Neural cell (in vitro differentiated cells): ENCODE measurements at regions not wholly inside any gene's neighbourhood (a gene's known extent, or its start where the extent isn't known, plus 50 kb on each side); places are given as distances from the start of the nearest gene placed in this dataset.

ENCODE experiments used
- H2AFZ ChIP-seq: fragments of 200-600, 300-800 bp; sonication (generic), shearing (Covaris generic); 2 replicates; pipeline ENCODE4 v1.6.0; 2014; ENCODE audit warnings: low read depth, mild to moderate bottlenecking, antibody characterized with exemption, low read length, moderate library complexity
- H3F3A ChIP-seq: fragments of 200-600 bp; shearing (Covaris generic); 2 replicates; pipeline ENCODE4 v1.6.1; 2016; ENCODE audit warnings: mild to moderate bottlenecking, moderate library complexity, mixed read lengths, antibody characterized with exemption, low read length; ENCODE audit not compliant: insufficient read depth, poor library complexity, severe bottlenecking
- H3K27ac ChIP-seq: fragments of 200-600, 300-800 bp; sonication (generic), shearing (Covaris generic); 2 replicates; pipeline ENCODE4 v1.5.1; 2014; ENCODE audit warnings: mild to moderate bottlenecking, low read length, moderate library complexity
- H3K27me3 ChIP-seq: fragments of 300-800, 200-600 bp; sonication (generic), shearing (Covaris generic); 2 replicates; pipeline ENCODE4 v1.6.0; 2014; ENCODE audit warnings: mild to moderate bottlenecking, low read depth, low read length, moderate library complexity; ENCODE audit not compliant: insufficient read depth
- H3K36me3 ChIP-seq: fragments of 300-800, 200-600 bp; sonication (generic), shearing (Covaris generic); 2 replicates; pipeline ENCODE4 v1.5.1; 2014; ENCODE audit warnings: mild to moderate bottlenecking, antibody characterized with exemption, low read length, moderate library complexity; ENCODE audit not compliant: insufficient read depth
- H3K4me2 ChIP-seq: fragments of 300-800, 200-600 bp; sonication (generic), shearing (Covaris generic); 2 replicates; pipeline ENCODE4 v1.6.0; 2014; ENCODE audit warnings: mild to moderate bottlenecking, low read length
- H3K4me3 ChIP-seq: fragments of 300-800, 200-600 bp; sonication (generic), shearing (Covaris generic); 2 replicates; pipeline ENCODE4 v1.5.1; 2014; ENCODE audit warnings: mild to moderate bottlenecking, low read length, moderate library complexity
- H3K79me2 ChIP-seq: fragments of 200-600 bp; shearing (Covaris generic); replicated peaks from 2 replicates; pipeline ENCODE4 v1.6.0; 2014; ENCODE audit warnings: mild to moderate bottlenecking, low read length, moderate library complexity; ENCODE audit not compliant: insufficient read depth
- H3K9ac ChIP-seq: fragments of 300-800, 200-600 bp; sonication (generic), shearing (Covaris generic); 2 replicates; pipeline ENCODE4 v1.6.1; 2016; ENCODE audit warnings: mild to moderate bottlenecking, low read length, mixed read lengths
- H3K9me2 ChIP-seq: fragments of 200-600 bp; shearing (Covaris generic); 2 replicates; pipeline ENCODE4 v1.6.1; 2016; ENCODE audit warnings: mild to moderate bottlenecking, low read length, mixed read lengths; ENCODE audit not compliant: insufficient read depth
- H3K9me3 ChIP-seq: fragments of 200-600, 300-800 bp; sonication (generic), shearing (Covaris generic); 2 replicates; pipeline ENCODE4 v1.6.1; 2016; ENCODE audit warnings: mild to moderate bottlenecking, mixed run types, low read length, moderate library complexity, mixed read lengths
- H4K20me1 ChIP-seq: fragments of 200-600 bp; shearing (Covaris generic); 2 replicates; pipeline ENCODE4 v1.6.1; 2016; ENCODE audit warnings: mild to moderate bottlenecking, mixed run types; ENCODE audit not compliant: insufficient read depth
- EP300 ChIP-seq: fragments of 450-650 bp; conservative IDR thresholded peaks from 2 replicates; pipeline ENCODE4 v1.6.1; 2014; ENCODE audit warnings: antibody characterized with exemption, mild to moderate bottlenecking, moderate library complexity; ENCODE audit not compliant: poor library complexity, severe bottlenecking
- EZH2 ChIP-seq: fragments of 200-600, 300-800 bp; shearing (Covaris generic), sonication (generic); IDR thresholded peaks from 2 replicates; pipeline ENCODE4 v1.6.1; 2014; ENCODE audit warnings: antibody characterized with exemption, low read length, borderline replicate concordance, mild to moderate bottlenecking; ENCODE audit not compliant: insufficient read depth, poor library complexity, severe bottlenecking
- MXI1 ChIP-seq: fragments of 450-650 bp; conservative IDR thresholded peaks from 2 replicates; pipeline ENCODE4 v1.6.1; 2014; ENCODE audit warnings: antibody characterized with exemption, mild to moderate bottlenecking; ENCODE audit not compliant: poor library complexity, severe bottlenecking
- POLR2AphosphoS5 ChIP-seq: IDR thresholded peaks from 2 replicates; pipeline ENCODE4 v1.6.1; 2012
- RAD21 ChIP-seq: fragments of 450-650 bp; conservative IDR thresholded peaks from 2 replicates; pipeline ENCODE4 v1.6.1; 2014; ENCODE audit warnings: antibody characterized with exemption, mild to moderate bottlenecking, moderate library complexity
- SMC3 ChIP-seq: fragments of 450-650 bp; conservative IDR thresholded peaks from 2 replicates; pipeline ENCODE4 v1.6.1; 2014; ENCODE audit warnings: antibody characterized with exemption, mild to moderate bottlenecking, moderate library complexity; ENCODE audit not compliant: poor library complexity
- TAF1 ChIP-seq: IDR thresholded peaks from 2 replicates; pipeline ENCODE4 v1.6.1; 2012; ENCODE audit warnings: low read depth
- TF ChIP-seq, protein P1 (sequence below): fragments of 450-650 bp; IDR thresholded peaks from 2 replicates; pipeline ENCODE4 v1.5.1; 2014; ENCODE audit warnings: antibody characterized with exemption, mild to moderate bottlenecking, moderate library complexity; ENCODE audit not compliant: poor library complexity, severe bottlenecking
- TF ChIP-seq, protein P2 (sequence below): IDR thresholded peaks from 2 replicates; pipeline ENCODE4 v1.6.1; 2012; ENCODE audit warnings: borderline replicate concordance

DNA sequence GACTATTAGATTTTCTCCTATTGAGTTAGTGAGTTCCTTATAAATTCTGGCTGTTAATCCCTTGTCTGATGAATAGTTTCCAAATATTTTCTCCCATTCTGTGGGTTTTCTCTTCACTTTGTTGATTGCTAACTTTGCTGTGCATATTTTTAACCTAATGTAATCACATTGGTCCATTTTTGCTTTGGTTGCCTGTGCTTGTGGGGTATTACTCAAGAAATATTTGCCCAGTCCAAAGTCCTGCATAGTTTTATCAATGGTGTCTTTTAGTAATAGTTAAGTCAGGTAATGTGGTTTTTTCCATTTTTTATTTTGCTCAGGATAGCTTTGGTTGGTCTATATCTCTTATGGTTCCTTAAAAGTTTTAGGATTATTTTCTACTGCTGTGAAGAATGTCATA, 490.3 kb downstream of the ARAP2 start:
- Histone ChIP-seq H3K27ac (no peak overlapping the region), H3F3A (no peaks in the 10 kb centered on the region), H3K9me2 (no peaks in the 10 kb centered on the region), H3K9ac (no peak overlapping the region), H4K20me1 (no peaks in the 10 kb centered on the region), H3K79me2 (no peaks in the 10 kb centered on the region), H2AFZ (no peak overlapping the region), H3K27me3 (no peaks in the 10 kb centered on the region), H3K4me2 (no peak overlapping the region), H3K9me3 (no peaks in the 10 kb centered on the region), H3K4me3 (no peak overlapping the region), H3K36me3 (no peaks in the 10 kb centered on the region)
- no peak for TF ChIP-seq SMC3
- no peak for TF ChIP-seq EP300
- no peak for TF ChIP-seq POLR2AphosphoS5
- no peak for TF ChIP-seq MXI1
- TF ChIP-seq EZH2: no peak
- TF ChIP-seq RAD21: no peak
- no peak for TF ChIP-seq TAF1
- TF ChIP-seq, protein P1, sequence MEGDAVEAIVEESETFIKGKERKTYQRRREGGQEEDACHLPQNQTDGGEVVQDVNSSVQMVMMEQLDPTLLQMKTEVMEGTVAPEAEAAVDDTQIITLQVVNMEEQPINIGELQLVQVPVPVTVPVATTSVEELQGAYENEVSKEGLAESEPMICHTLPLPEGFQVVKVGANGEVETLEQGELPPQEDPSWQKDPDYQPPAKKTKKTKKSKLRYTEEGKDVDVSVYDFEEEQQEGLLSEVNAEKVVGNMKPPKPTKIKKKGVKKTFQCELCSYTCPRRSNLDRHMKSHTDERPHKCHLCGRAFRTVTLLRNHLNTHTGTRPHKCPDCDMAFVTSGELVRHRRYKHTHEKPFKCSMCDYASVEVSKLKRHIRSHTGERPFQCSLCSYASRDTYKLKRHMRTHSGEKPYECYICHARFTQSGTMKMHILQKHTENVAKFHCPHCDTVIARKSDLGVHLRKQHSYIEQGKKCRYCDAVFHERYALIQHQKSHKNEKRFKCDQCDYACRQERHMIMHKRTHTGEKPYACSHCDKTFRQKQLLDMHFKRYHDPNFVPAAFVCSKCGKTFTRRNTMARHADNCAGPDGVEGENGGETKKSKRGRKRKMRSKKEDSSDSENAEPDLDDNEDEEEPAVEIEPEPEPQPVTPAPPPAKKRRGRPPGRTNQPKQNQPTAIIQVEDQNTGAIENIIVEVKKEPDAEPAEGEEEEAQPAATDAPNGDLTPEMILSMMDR: no peak
- TF ChIP-seq, protein P2, sequence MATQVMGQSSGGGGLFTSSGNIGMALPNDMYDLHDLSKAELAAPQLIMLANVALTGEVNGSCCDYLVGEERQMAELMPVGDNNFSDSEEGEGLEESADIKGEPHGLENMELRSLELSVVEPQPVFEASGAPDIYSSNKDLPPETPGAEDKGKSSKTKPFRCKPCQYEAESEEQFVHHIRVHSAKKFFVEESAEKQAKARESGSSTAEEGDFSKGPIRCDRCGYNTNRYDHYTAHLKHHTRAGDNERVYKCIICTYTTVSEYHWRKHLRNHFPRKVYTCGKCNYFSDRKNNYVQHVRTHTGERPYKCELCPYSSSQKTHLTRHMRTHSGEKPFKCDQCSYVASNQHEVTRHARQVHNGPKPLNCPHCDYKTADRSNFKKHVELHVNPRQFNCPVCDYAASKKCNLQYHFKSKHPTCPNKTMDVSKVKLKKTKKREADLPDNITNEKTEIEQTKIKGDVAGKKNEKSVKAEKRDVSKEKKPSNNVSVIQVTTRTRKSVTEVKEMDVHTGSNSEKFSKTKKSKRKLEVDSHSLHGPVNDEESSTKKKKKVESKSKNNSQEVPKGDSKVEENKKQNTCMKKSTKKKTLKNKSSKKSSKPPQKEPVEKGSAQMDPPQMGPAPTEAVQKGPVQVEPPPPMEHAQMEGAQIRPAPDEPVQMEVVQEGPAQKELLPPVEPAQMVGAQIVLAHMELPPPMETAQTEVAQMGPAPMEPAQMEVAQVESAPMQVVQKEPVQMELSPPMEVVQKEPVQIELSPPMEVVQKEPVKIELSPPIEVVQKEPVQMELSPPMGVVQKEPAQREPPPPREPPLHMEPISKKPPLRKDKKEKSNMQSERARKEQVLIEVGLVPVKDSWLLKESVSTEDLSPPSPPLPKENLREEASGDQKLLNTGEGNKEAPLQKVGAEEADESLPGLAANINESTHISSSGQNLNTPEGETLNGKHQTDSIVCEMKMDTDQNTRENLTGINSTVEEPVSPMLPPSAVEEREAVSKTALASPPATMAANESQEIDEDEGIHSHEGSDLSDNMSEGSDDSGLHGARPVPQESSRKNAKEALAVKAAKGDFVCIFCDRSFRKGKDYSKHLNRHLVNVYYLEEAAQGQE: no peak

DNA sequence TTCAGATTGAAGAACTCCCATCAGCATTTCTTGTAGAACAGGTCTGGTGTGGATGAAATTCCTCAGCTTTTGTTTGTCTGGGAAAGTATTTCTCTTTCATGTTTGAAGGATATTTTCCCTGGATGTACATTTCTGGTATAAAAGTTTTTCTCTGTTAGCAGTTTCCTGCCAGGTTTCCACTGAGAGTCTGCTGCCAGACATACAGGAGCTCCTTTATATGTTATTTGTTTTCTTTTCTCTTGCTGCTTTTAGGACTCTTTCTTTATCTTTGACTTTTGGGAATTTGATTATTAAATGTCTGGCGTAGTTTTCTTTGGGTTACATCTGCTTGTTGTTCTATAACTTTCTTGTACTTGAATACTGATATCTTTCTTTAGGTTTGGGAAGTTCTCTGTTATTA, 486.5 kb downstream of the ARAP2 start:
- Histone ChIP-seq H3K36me3 (no peaks in the 10 kb centered on the region), H3K9me3 (no peaks in the 10 kb centered on the region), H4K20me1 (no peaks in the 10 kb centered on the region), H3K79me2 (no peaks in the 10 kb centered on the region), H3K9me2 (no peaks in the 10 kb centered on the region), H3K4me2 (no peak overlapping the region), H3K9ac (no peak overlapping the region), H3F3A (no peaks in the 10 kb centered on the region), H3K27me3 (no peaks in the 10 kb centered on the region), H3K27ac (no peak overlapping the region), H3K4me3 (no peak overlapping the region), H2AFZ (no peak overlapping the region)
- TF ChIP-seq EZH2 (no peak), POLR2AphosphoS5 (no peak), TAF1 (no peak), RAD21 (no peak), EP300 (no peak), MXI1 (no peak), SMC3 (no peak)
- TF ChIP-seq, protein P2: no peak
- TF ChIP-seq, protein P1: no peak
